GM12891 (cell line): ENCODE measurements at regions not wholly inside any gene's neighbourhood (a gene's known extent, or its start where the extent isn't known, plus 50 kb on each side); places are given as distances from the start of the nearest gene placed in this dataset.

Experiments used
- PAX5 ChIP-seq: IDR thresholded peaks from 2 replicates; pipeline ENCODE4 v1.6.1; 2011; ENCODE audit warnings: low read length, moderate library complexity, mild to moderate bottlenecking; ENCODE audit not compliant: insufficient read depth, severe bottlenecking
- POLR2A ChIP-seq: IDR thresholded peaks from 2 replicates; pipeline ENCODE4 v1.6.1; 2011; ENCODE audit warnings: low read depth, low read length, control low read depth
- POLR2AphosphoS5 ChIP-seq: IDR thresholded peaks from 2 replicates; pipeline ENCODE4 v1.6.1; 2011; ENCODE audit warnings: low read depth, low read length, control low read depth
- SPI1 ChIP-seq: IDR thresholded peaks from 2 replicates; pipeline ENCODE4 v1.6.1; 2011; ENCODE audit warnings: low read depth, low read length, control low read depth
- TAF1 ChIP-seq: IDR thresholded peaks from 2 replicates; pipeline ENCODE4 v1.6.1; 2011; ENCODE audit warnings: low read depth, low read length, control low read depth

GRCh38 chr4:3871881-3872833 lies 106.0 kb downstream of the ADRA2C start:
- TF ChIP-seq POLR2A, result no peak
- no peak for TF ChIP-seq POLR2AphosphoS5
- TF ChIP-seq TAF1, result no peak
- no peak for TF ChIP-seq SPI1
- TF ChIP-seq PAX5, result no peak
